ENCODE measurements at regions not wholly inside any gene's neighbourhood (a gene's known extent, or its start where the extent isn't known, plus 50 kb on each side); places are given as distances from the start of the nearest gene placed in this dataset.
"Not testable (repeated sequence)": the region's sequence is repeated elsewhere in the genome, so short reads cannot be mapped to it uniquely, and the experiment has no call there.

DNA sequence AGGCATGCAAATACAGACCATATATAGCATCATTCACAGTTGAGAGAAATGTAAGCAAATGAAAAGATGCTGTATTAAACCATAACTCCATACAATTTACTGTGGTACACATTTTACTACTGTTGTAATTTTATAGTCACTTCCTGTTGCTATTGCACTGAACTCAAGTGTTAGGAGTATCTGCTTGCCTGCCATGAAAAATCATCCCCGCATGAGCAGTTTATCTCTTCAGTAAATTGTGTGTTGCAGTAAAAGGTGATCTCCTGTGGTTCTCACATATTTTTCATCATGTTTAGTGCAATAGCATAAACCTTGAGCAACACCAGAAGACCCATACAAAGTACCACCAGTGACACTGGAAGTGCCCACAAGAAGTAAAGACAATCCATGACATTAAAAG lies 1153.4 kb downstream of the FAT4 start:
- DNase-seq: no peak

DNA sequence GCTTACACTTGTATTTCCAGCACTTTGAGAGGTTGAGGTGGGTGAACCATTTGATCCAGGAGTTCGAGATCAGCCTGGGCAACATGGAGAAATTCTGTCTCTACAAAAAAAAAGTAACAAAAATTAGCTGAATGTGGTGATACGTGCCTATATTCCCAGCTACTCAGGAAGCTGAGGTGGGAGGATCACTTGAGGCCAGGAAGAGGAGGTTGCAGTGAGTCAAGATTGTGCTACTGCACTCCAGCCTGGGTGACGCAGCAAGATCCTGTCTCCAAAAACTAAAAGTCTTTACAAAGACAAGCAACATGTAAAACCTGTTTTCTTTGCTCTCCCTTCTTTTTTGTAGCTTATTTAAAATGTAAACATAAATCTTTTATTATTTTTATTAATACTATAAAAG lies 1156.1 kb downstream of the FAT4 start:
- no peak for DNase-seq

DNA sequence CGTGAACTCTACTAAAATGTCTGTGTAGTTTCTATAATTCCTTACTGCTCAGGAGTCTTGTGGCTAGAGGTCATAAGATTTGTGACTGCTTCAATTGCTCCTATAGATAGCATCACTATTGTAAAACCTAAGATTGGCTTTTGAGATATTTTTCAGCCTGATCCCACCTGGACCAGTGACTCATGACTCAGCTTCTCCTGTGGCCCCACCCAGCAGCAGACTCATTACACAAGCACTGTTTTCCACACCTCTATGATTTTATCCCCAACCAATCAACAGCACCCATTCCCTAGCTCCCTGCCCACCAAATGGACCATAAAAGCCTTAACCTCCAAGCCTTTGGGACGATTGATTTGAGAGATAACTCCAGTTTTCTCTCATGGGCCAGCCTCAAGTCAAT lies 1157.0 kb upstream of the INTU start:
- DNase-seq: no peak

DNA sequence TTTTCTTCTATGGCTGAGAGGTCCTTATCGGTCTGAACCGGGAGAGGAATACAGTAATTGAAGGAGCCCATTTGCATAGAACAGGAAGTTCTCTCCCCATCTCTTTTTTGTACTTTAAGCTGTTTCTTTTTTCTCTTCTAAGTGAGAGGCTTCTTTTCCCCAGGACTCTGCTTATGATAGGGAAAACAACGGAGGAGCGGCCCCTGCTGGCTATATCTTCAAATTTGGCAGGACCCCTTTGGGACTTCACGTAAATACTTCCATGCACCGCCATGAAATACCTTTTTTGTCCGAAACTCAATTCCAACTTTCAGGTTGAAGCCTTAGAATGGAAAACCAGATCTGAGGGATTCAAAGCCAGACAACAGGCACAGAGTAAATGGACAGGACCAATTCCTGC lies 1153.0 kb upstream of the INTU start:
- DNase-seq: no peak

DNA sequence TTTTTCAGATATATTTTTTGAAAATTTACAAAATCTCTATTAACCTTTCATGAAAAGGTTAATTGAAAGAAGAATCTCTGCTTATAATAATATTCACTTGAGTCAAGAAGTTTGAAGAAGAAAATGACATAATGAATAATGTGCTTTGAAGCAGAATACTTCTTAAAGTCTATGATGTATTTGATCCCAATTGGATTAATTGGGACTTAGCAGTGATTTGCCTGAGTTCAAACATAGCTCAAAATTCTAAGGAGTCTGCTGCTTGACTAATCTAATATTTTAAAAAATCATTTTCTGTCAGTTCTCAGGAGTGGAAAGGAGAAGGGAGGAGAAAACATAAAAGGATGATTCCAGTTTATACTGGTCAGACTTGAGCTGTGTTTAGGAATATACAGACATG lies 1150.4 kb upstream of the INTU start:
- DNase-seq: no peak

DNA sequence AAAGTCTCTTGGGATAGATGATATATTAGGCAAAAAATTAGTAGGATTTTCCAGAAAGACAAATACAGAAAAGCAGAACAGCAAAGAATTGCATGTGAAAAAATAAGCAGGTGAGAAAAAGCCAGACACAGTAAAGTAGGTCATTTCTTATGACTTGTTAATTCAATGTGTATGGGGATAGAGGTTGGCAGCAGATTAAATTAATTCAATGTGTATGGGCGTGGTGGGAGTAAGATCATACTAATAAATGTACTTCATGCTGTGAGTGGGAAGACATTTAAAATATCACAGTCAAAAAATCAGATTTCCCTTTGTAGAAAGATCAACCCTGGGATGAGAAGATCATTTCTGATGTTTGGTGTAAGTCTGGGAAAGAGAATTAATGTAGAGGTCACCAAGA lies 1146.4 kb upstream of the INTU start:
- no peak for DNase-seq

DNA sequence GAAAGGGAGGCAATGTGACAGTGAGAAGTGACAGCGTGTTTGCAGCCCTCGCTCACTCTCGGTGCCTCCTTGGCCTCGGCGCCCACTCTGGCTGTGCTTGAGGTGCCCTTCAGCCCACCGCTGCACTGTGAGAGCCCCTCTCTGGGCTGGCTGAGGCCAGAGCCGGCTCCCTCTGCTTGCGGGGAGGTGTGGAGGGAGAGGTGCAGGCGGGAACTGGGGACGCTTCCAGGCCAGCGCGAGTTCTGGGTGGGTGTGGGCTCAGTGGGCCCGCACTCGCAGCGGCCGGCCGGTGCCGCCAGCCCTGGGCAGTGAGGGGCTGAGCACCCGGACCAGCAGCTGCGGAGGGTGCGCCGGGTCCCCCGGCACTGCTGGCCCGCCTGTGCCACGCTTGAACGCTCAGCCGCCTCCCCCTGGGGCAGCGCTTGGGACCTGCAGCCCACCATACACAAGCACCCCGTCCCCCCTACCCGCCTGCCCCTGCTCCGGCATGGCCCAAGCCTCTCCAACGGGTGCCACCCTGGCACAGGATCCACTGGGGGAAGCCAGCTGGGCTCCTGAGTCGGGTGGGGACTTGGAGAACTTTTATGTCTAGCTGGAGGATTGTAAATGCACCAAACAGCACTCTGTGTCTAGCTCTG lies 1142.8 kb upstream of the INTU start:
- DNase-seq: no peak

DNA sequence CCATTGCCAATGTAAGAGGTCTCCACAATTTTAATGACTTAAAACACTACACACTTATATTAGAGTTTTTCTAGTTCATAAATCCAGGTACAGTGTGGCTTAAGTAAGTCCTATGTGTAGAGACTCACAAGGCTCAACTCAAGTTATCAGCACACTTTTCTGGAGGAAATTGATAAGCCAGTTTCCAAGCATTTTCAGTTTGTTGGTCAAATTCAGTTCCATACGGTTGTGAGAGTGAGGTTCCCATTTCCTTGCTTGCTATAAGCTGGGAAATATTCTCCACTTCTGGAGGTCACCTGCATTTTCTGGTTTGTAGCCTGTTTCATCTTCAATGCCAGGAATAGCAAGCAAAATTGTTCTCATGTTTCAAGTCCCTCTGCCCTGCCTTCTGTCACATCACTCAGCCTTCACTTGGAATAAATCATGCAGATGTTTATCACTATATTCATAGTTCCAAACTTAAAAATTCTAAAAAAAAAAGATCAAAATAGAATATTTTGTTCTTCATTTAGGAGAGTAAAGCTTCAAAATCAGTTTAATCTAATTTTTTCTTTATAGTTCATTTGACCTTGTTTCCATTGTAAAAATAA lies 1137.5 kb upstream of the INTU start:
- no peak for DNase-seq

DNA sequence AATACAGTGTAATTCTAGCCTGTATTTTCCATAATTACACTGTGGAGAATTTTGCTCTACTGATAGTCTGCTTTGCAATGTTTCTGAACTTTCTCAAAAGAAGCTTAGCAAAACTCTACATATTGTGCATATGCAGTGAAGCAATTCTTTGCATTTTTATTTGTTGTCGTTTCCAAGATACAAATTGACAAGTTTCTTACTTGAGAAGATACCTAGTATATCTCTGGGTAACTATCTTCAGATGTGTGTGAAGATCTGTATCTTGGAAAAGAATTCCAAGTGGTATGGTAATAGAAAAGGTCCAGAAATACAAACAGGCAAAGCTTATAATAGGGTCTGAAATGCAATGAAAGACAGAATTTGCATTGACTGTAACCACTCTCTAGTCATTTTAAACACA lies 1119.8 kb upstream of the INTU start:
- no peak for DNase-seq

DNA sequence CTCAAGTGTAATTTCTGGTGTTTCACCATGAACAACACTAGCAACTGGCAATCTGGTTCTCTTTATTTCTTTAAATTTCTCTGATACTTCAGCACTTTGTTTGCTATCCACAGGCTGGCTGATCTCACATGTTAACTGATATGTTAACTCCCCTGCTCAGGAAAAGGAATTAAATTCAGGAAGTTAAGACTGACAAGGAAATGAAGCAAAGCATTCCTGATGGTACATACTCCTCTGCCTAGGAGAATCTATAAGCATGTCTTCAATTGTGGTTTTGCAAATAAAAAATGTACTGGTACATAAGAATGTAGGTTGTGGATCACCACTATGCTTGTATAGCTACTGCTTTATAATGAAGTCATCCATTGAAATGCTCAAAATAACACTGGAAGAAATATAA lies 1119.2 kb upstream of the INTU start:
- DNase-seq: no peak

DNA sequence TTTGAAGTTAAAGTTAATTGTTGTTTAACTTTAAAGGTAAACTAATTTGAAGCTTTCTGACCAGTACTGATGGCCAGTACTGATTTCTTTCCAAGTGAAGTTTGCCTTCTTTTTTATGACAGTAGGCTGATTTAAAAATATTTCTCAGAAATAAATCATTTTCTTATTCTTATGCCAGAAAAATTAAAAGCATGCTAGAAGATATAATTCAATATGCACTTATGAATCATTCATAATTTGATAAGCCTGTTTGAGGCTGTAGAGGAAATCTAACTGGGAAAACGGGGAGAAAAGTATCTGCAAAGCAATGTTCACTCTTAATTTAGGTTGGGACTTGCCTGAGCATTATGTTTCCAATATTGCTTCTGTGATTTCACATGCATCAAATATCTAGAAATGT lies 1112.0 kb upstream of the INTU start:
- DNase-seq: no peak

DNA sequence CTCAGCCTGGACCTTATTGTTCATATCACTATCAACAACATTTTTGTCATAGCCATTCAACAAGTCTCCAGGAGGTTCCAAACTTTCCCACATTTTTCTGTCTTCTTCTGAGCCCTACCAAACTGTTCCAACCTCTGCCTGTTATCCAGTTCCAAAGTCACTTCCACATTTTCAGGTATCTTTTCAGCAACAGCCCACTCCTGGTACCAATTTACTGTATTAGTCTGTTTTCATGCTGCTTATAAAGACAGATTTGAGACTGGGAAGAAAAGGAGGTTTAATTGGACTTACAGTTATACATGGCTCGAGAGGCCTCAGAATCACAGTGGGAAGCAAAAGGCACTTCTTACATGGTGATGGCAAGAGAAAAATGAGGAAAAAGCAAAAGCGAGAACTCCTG lies 1107.4 kb upstream of the INTU start:
- not testable (repeated sequence) for DNase-seq

DNA sequence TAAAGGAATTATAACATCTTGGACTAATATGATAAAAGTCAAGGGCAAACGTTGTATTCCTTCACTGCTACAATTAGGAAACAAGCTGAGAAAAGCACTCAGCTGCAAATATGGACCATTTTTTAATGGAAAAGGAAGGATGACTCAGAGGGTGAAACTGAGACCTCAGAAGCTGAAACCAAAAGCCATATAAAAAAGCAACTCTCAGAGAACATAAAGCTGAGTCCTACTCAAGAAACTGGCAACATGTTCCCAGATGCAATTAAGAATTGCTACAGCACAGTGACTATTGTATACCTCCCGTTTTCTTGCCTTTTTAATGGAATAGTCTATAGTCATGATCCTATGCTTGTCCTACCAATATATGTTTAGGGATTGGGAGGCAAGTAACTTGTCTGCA lies 1106.4 kb upstream of the INTU start:
- no peak for DNase-seq

DNA sequence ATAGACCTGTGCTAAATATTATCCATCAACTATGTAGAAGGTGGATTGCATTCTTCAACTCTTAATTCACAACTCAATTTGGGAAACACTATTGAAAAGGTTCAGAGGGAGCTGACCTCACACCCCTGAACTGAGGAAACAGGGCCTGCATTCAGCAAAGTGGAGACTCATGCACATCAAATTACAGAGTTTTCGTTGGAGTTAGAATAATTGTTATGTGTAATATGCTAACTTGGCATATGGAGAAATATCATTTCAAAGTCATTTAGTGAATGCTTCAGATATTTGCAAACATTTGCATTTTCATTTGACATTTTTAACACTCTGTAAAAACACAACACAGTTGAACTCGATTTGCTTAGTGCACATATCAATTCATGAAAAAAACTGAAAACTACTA lies 1102.8 kb upstream of the INTU start:
- DNase-seq: no peak

DNA sequence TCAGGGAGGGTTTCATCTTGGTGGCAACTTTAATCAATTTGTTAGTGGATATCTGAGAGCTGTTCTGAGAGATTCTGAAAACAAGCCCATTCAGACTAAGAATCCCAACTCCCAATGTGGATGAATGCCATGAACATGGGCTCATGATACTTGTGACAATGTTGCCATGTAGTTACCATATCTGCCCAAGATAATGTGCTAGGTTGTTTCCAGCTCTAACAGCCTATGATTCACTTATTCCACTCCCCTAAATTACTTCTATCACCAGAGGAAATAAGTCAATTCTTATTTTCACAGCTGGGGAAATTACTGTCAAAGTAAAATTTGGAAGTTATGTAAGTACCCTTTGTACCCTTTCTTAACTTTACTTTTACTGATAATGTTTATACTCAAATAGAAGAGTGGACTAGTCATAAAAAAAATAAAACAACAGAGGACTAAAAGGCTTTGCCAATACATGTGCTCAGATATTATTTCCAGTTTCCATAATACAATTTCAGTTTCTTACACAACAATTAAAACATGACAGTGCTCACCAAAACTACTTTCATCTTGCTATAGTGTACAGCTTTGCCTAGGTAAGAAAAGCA lies 1101.7 kb upstream of the INTU start:
- DNase-seq: no peak

DNA sequence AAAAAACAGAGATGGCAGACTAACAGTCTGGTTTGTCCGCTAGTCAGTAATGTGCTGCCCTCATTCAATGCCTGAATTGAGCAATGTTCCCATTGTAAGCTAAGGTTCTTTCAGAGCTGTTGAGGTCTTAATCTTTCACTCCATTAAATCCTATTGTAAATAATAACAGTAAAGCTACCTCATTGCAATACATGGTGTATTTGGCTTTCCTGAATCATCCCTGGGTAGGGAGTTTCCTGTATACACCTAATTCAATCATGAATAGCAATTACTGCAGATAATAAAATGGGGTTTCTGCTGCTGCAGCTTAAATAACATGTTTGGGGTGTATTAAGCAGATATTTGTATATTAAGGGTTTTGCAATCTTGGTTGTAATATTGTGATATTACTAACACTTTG lies 1100.2 kb upstream of the INTU start:
- no peak for DNase-seq

DNA sequence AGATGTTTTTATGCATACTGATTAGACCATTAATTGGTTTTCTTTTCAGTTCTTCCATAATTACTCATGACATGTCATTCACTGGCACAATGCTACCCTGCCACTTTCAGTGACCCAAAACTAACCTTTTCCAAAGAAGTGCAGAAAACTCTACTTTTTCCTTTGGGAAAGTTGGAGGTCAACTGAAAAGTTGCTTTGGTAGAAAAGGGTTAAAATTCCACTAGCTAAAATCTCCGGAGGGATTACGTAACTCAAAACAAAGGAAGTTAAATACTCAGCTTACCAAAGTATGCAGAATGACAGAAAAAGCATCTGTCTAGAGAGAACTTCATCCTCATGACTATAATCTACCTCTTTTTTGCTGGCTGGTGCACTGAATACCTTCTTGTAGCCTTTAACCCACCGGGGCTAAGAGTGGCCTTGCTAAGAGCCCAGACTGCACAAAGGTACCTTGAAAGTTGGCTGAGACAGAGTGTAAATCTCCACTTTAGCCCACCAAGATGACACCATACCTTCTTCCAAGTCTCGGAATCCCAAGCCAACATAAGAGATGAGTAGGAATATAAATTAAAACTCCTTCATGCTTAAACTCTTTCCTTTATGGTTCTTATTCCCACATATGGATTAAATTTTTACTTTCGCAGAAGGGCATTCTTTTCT lies 1099.5 kb upstream of the INTU start:
- DNase-seq: no peak

DNA sequence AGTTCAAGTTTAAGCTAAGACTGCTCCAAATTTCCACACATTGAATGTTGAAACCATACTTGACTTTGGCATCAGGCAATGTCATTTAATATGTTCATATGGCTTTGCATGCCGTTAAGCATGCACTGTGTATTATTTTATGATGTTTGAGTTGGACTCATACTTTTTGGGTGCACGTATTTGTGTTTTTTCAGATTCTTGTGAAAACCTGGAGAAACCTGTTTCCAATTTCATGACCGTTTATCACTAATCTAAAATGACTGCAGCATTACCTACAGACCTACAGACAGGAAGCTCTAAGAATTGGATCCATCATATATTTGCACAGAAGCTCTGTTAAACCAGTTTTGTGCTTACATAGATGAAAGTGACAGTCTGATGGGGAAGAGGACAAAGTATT lies 1093.0 kb upstream of the INTU start:
- DNase-seq: no peak

DNA sequence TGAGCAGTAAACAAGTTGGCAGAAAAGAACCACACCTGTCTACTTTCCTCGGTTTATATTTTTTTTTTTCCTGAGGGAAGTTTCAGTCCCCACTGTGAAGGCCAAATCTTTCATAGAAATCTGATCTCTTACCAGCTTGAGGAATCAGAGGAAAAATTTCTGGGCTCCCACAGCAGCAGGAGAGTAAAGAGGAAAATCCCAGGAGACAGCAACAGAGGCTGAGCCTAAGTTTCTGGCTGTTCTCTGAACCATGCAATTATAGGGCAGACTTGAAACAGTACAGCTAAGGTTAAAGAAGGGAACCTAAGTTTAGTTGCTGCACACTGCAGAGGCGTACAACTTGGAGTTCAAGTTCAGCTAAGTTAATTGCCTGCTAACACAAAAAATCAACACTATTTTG lies 1090.9 kb upstream of the INTU start:
- DNase-seq: no peak

DNA sequence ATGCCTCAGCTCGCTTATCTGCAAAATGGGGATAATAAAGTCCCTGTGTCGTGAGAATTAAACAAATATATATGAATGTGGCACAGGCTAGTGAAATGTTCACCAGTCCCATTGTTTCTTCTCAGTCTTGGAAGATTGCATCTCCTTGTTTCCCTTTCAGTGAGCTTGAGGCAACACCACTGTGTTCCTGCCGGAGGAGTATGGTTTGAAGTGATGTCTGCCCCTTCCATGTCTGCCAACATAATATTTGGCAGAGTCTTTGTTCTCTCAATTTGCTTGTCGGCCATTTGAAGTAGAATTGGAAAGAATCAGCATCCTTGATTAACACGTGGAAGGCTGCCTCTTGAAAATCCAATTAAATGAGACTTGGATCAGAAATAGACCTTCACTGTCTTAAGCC lies 1088.5 kb upstream of the INTU start:
- no peak for DNase-seq

DNA sequence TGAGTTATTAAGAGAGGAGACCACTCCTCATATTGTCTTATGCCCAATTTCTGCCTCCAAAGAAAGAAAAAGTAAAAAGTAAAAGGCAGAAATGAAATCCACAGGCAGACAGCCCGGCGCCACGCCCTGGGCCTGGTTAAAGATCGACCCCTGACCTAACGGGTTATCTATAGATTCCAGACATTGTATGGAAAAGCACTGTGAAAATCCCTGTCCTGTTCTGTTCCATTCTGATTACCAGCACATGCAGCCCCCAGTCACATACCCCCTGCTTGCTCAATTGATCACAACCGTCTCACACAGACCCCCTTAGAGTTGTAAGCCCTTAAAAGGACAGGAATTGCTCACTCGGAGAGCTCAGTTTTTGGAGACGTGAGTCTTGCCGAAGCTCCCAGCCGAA lies 1086.6 kb upstream of the INTU start:
- DNase-seq: not testable (repeated sequence)

DNA sequence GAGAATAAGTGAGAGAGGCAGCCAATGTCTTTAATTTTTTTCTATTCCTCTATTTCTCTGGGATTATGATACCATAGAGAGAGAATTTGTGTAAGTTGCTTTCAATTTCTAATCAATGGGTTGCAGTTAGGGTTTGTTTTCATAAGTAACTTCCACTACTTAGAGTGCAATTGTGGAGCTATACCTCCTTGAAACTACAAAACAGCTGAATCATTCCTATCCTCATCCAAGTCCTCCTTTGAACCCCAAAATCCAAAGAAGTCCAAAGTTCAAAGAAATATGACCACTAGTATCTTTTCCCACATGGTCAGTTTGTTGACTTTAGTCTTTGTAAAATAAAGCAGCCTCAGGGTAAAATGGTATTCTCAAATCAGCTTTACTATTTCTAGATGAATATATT lies 1085.4 kb upstream of the INTU start:
- no peak for DNase-seq

DNA sequence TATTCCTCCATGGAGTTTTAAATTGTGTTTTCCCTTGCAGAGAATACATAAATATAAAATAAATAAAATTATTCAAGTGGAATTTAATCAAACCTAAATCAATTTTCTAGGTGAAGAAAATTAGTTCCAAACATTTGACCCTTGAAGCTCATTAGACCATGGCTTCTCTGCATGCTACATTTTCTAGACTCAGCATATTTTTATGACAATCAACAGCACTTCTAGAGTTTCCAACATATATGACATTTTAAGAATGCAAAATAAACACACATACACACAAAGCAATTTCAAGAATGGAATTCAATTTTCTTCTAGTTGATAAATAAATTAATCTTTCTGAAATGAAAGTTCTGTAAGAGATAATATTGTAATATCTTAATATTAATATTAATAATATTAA lies 1083.9 kb upstream of the INTU start:
- DNase-seq: no peak

DNA sequence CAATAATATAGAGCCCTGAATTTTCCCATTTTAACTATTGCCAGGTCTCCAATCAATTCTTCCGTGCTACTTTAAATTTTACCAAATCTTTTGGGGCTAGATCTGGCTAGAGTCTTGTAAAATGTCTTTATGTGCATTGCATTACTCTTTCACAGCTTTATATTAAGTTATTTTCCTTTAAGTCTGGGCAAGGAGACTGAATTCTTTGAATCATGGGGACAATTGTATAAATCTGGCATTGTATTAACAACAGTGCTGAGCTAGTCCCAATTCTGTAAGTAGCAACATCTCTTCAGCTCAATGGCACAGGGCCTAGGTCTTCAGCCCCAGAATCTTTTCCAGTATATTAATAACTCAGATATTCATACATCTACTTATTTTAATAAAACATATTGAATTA lies 1080.4 kb upstream of the INTU start:
- no peak for DNase-seq

DNA sequence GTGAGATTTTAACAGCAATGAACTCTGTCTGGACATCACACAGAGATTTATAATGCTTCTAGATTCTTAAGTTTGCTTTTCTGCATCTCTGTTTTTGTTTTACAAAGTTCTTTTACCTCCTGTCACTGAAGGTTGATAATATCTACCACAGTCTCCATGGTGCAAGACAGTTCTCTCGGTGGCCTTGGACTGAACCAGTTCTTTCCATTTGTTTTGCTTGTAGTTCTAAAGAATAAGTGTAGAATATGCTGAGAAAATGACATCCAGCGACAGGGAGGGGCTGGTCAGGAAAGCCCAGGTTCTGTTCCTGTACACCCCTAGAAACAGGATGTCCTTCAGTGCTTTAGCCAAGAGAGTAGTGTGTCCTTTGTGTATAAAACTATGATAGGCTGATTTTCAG lies 1079.5 kb upstream of the INTU start:
- DNase-seq: no peak
